ENCODE measurements at regions not wholly inside any gene's neighbourhood (a gene's known extent, or its start where the extent isn't known, plus 50 kb on each side); places are given as distances from the start of the nearest gene placed in this dataset.
"Not testable (repeated sequence)": the region's sequence is repeated elsewhere in the genome, so short reads cannot be mapped to it uniquely, and the experiment has no call there.

DNA sequence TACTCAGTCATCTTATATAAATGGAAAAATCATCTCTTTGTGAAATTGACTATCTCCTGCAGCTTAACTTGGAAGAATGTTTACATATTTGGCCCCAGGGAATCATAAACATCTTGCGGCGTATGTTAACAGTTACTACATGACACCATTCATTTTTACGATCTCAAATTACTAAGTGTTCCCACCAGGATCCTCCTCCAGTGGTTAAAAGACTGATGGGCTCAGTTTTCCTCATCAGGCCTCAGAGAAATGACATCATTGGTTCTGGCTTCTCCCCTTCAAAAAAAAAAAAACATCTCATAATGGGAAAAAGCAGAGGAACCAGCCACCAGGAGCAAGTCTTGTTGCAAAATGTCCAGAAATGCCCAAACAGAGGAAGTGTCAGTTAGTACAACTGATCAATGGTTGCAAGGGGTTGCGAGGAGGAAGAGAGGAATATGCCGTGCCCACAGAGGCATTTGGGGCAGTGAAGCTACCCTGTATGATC is 70.5 kb upstream of the LIPC start:
- peak; percentile 66 to 69 for DNase-seq

DNA sequence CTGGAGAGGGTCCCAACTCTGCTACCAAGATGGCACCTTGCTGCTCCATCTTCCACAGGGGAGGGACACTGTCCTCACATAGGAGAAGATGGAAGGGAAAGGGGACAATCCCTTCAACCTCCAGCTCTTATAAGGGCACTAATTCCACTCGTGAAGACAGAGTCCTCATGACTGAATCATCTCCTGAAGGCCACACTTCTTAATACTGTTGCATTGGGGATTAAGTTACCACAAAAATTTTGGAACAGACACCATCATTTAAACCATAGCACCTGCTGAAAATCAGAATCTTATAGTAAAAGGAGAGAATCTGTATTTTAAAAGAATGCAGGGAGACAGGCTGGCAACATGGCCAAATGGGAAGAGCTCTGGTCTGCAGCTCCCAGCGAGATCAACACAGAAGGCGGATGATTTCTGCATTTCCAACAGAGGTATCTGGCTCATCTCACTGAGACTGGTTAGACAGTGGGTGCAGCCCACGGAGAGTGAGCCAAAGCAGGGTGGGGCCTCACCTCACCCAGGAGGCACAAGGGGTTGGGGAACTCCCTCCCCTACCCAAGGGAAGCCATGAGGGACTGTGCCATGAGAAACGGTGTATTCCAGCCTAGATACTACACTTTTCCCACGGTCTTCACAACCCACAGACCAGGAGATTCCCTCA is 69.4 kb upstream of the LIPC start:
- DNase-seq: peak; percentile 13 to 57

DNA sequence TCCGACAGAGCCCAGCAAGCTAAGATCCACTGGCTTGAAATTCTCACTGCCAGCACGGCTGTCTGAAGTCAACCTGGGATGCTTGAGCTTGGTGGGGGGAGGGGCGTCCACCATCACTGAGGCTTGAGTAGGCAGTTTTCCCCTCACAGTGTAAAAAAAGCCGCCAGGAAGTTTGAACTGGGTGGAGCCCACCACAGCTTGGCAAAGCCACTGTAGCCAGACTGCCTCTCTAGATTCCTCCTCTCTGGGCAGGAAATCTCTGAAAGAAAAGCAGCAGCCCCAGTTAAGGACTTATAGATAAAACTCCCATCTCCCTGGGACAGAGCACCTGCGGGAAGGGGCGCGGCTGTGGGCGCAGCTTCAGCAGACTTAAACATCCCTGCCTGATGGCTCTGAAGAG is 68.7 kb upstream of the LIPC start:
- DNase-seq: not testable (repeated sequence)

DNA sequence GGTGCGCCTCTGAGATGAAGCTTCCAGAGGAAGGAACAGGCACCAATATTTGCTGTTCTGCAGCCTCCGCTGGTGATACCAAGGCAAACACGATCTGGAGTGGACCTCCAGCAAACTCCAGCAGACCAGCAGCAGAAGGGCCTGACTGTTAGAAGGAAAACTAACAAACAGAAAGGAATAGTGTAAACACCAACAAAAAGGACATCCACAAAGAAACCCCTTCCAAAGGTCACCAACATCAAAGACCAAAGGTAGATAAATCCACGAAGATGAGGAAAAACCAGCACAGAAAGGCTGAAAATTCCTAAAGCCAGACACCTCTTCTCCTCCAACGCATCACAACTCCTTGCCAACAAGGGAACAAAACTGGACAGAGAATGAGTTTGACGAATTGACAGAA is 68.1 kb upstream of the LIPC start:
- not testable (repeated sequence) for DNase-seq

DNA sequence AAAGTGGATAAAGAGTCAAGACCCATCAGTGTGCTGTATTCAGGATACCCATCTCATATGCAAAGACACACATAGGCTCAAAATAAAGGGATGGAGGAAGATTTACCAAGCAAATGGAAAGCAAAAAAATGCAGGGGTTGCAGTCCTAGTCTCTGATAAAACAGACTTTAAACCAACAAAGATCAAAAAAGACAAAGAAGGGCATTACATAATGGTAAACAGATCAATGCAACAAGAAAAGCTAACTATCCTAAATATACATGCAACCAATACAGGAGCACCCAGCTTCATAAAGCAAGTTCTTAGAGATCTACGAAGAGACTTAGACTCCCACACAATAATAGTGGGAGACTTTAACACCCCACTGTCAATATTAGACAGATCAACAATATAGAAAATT is 66.7 kb upstream of the LIPC start:
- DNase-seq: not testable (repeated sequence)

DNA sequence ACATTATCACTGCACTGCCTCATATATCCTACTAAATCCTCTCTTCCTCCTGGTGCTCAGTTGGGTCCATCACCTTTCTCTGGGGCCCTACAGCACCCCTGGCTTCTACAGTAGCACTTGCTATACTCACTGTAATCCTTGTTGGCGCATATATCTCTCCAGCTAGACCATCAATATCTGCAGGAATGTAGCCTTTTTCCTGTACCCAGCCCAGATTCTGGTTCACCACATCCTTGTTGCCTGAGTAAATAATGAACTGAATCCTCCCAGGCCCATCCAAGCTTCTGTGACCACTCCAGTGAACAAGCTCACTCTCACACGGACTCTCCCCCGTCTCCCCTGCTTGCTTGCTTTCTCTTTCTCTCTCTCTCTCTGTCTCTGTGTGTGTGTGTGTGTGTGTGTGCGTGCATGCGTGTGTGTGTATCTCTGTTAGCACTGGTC is 62.5 kb upstream of the LIPC start:
- DNase-seq: no peak

DNA sequence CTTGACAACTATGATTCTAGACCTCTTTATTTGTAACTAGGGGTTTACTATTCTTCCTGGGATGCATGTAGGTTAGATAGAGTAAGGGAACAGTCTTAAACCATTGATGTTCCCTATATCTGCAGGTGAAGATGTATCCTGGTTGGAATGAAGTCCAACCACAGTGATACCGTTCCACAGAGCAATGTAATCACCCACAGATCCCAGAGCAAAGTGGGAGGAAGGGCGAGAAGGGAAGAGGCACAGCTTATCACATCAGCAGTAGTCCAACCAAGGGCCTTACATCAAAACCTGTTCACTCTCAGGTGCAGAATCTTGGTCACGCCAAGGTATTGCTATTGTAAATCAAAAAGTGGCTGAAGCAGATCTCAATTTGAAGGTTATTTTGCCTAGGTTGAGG is 61.8 kb upstream of the LIPC start:
- no peak for DNase-seq

DNA sequence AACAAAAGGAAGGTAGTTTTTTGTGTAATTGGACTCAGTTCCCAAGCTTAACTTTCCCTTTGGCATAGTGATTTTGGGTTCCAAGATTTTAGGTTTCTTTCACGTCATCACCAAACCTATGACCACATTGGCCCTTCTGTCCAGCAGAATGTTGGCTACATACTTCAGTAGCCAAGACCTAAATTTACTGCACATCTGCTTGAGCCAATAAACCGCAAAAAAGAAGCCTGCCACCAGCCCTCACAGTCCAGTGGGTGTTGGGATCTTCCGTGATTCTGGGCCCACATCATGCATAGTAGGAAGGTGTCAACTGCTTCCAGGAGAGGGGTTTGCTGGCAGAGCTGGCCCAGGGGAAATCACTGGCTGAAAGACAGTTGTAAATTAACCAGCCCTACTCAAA is 57.6 kb upstream of the LIPC start:
- no peak for DNase-seq

DNA sequence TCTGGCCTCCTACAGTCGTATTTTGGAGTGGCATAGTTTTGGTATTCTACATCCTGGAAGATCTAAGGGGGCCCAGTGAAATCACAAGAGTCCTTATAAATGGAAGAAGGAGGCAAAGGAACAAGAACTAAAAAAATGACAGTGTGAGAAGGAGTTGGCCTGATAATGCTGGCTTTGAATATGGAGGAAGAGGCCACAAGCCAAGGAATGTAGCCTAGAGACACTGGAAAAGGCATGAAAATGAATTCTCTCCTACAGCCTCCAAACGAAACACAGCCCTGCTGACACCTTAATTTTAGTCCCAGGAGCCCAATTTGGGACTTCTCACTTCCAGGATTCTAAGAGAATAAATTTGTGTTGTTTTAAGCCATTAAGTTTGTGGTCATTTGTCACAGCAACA is 54.6 kb upstream of the LIPC start:
- no peak for DNase-seq

DNA sequence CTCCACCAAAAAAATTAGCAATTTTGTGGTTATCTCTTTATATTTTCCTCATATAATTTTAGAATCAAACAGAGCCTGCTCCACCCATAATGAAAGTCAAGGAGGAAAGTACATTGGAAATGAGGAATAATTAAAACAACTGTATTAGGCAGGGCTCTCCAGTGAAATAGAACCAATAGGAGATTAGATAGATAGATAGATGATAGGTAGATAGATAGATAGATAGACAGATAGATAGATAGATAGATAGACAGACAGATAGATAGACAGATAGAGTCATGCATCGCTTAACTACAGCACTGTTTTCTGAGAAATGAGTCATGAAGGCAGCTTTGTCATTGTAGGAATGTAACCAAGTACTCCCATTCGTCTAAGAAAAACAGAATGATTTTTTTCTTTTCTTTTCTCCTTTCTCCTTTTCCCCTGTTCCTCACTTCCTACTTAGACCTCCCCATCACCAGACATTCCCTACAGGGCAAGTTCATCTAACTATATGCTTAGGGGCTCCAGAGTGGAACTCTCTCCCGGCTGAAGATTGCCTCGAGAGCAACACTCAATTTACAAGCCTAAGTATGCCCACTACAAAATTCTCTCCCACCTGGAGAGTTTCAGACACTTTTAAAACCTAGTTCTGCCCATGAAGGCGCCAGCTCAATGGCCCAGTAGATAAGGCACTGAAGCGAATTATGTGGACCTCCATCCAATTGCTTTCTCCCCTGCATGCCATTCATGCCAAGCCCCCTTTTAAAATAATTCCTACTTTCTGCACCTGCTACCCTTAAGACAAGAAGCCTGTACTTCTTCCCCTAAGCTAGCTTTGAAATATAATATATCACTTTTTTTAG is 53.3 kb upstream of the LIPC start:
- DNase-seq: no peak

DNA sequence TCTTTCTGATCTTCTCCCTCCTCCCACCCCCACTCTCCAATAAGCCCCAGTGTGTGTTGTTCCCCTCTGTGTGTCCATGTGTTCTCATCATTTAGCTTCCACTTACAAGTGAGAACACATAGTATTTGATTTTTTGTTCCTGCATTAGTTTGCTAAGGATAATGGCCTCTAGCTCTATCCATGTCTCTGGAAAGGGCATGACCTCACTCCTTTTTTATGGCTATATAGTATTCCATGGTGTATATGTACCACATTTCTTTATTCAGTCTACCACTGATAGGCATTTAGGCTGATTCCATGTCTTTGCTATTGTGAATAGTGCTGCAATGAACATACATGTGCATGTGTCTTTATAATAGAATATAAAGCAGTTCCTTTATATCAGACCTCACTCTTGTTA is 52.3 kb upstream of the LIPC start:
- DNase-seq: not testable (repeated sequence)

DNA sequence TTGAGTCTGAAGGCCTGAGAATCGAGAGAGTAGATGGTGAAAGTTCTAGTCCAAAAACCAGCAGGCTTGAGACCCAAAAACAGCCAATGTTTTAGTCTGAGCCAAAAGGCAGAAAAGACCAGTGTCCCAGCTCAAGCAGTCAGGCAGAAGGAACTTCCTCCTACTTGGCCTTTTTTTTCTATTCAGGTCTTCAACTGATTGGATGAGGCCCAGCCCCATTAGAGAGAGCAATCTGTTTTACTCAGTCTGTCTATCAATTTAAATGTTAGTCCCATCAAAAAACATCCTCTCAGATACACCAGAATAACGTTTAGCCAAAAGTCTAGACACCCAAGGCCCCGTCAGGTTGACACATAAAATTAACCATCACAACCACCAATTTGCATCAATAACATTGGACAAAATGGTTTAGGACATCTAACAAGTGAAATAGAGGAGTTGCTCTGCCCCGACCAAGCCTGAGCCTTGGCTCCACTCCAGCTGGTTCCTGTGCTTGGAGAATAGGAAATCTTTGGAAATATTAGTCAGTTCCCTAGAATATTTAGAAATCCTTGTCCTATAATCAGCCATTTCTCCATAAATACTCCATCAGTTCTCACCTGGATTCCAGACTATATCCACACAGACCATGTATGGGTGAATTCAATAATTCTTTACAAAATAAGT is 51.4 kb upstream of the LIPC start:
- DNase-seq: no peak

DNA sequence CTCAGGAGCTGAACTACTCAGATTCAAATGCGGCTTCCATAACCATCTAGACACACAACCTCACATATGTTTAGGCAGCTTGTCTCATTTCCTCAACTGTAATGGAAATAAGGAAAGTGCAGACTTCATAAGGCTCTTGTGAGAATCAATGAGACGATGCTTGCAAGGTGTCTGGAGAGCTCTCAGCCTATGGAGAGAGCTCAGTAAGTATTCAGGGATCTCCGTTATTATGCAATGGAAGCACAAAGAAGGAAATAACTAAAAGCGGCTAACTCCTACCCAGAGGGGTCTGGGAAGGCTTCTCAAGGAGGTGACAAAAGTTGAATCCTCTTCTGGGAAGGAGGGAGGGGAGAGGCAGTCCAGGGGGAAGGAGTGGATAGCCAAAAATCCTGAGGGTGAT is 50.1 kb upstream of the LIPC start:
- peak in 1 of 2 donors; percentile 43 for DNase-seq
